Liver (tissue), 8 donors: ENCODE measurements at regions not wholly inside any gene's neighbourhood (a gene's known extent, or its start where the extent isn't known, plus 50 kb on each side); places are given as distances from the start of the nearest gene placed in this dataset.

Experiments used
- DNase-seq: peaks from one replicate; pipeline ENCODE4 v3.0.0-alpha.2; 2017; ENCODE audit warnings: low spot score
- H3K27ac ChIP-seq, 2 donors: one replicate each; pipeline ENCODE4 v1.7.0; 2013; ENCODE audit warnings: inconsistent platforms in 2 of 2, low read length in 2 of 2, control low read depth in 1 of 2, low read depth in 1 of 2, mild to moderate bottlenecking in 1 of 2
- H3K27me3 ChIP-seq, 4 donors: one replicate each; pipeline versions ENCODE4 v1.6.1 to v1.7.0; 2013; ENCODE audit warnings: low read length in 3 of 4, inconsistent platforms in 1 of 4, mild to moderate bottlenecking in 1 of 4, moderate library complexity in 1 of 4; ENCODE audit not compliant: control insufficient read depth in 4 of 4, insufficient read depth in 4 of 4
- H3K36me3 ChIP-seq, 4 donors: one replicate each; pipeline versions ENCODE4 v1.6.1 to v1.7.0; 2013; ENCODE audit warnings: low read length in 3 of 4, mild to moderate bottlenecking in 3 of 4, low read depth in 1 of 4, moderate library complexity in 1 of 4; ENCODE audit not compliant: control insufficient read depth in 4 of 4, insufficient read depth in 3 of 4
- H3K4me1 ChIP-seq, 4 donors: one replicate each; pipeline versions ENCODE4 v1.6.1 to v1.7.0; 2013; ENCODE audit warnings: low read length in 3 of 4, mild to moderate bottlenecking in 3 of 4, moderate library complexity in 1 of 4; ENCODE audit not compliant: control insufficient read depth in 4 of 4, insufficient read depth in 4 of 4
- H3K4me3 ChIP-seq, 3 donors: one replicate each; pipeline versions ENCODE4 v1.6.1 to v1.7.0; 2013; ENCODE audit warnings: low read length in 3 of 3, control low read depth in 1 of 3, low read depth in 1 of 3, mild to moderate bottlenecking in 1 of 3
- H3K9ac ChIP-seq, 2 donors: one replicate each; pipeline ENCODE4 v1.7.0; 2013; ENCODE audit warnings: low read length in 2 of 2, mild to moderate bottlenecking in 2 of 2, moderate library complexity in 2 of 2, control low read depth in 1 of 2, low read depth in 1 of 2
- H3K9me3 ChIP-seq, 4 donors: one replicate each; pipeline versions ENCODE4 v1.6.1 to v1.7.0; 2013; ENCODE audit warnings: low read length in 3 of 4; ENCODE audit not compliant: control insufficient read depth in 4 of 4
- CTCF ChIP-seq: fragments of 150-350 bp; IDR thresholded peaks from 2 replicates; pipeline ENCODE4 v1.5.1; 2017; ENCODE audit warnings: improper control_type of control experiment, low read depth, low read length; ENCODE audit not compliant: missing input control
- EGR1 ChIP-seq, 2 donors: IDR thresholded peaks; 2 replicates each; pipeline ENCODE4 v1.6.1; 2016 to 2018; ENCODE audit warnings: antibody characterized with exemption in 2 of 2, low read depth in 2 of 2
- FOXA1 ChIP-seq: IDR thresholded peaks from 2 replicates; pipeline ENCODE4 v1.6.1; 2016; ENCODE audit warnings: antibody characterized with exemption
- FOXA2 ChIP-seq: IDR thresholded peaks from 2 replicates; pipeline ENCODE4 v1.6.1; 2016; ENCODE audit warnings: antibody characterized with exemption
- GABPA ChIP-seq, 2 donors: IDR thresholded peaks in 1 of 2; conservative IDR thresholded peaks in 1 of 2; 2 replicates each; pipeline ENCODE4 v1.6.1; 2016; ENCODE audit warnings: antibody characterized with exemption in 2 of 2, mild to moderate bottlenecking in 1 of 2, moderate library complexity in 1 of 2
- HNF4A ChIP-seq, 2 donors: conservative IDR thresholded peaks; 2 replicates each; pipeline ENCODE4 v1.6.1; 2016; ENCODE audit warnings: antibody characterized with exemption in 2 of 2, mild to moderate bottlenecking in 2 of 2
- HNF4G ChIP-seq: IDR thresholded peaks from 2 replicates; pipeline ENCODE4 v1.6.1; 2016; ENCODE audit warnings: antibody characterized with exemption
- JUND ChIP-seq, 2 donors: IDR thresholded peaks; 2 replicates each; pipeline ENCODE4 v1.6.1; 2016; ENCODE audit warnings: antibody characterized with exemption in 2 of 2
- NR2F2 ChIP-seq: IDR thresholded peaks from 2 replicates; pipeline ENCODE4 v1.6.1; 2016; ENCODE audit warnings: antibody characterized with exemption
- RAD21 ChIP-seq, 2 donors: IDR thresholded peaks; 2 replicates each; pipeline ENCODE4 v1.6.1; 2016; ENCODE audit warnings: antibody characterized with exemption in 2 of 2, mild to moderate bottlenecking in 2 of 2
- REST ChIP-seq: IDR thresholded peaks from 2 replicates; pipeline ENCODE4 v1.6.1; 2016; ENCODE audit warnings: antibody characterized with exemption, mild to moderate bottlenecking
- SP1 ChIP-seq: IDR thresholded peaks from 2 replicates; pipeline ENCODE4 v1.6.1; 2018; ENCODE audit warnings: antibody characterized with exemption, mild to moderate bottlenecking
- TAF1 ChIP-seq: conservative IDR thresholded peaks from 2 replicates; pipeline ENCODE4 v1.6.1; 2016; ENCODE audit warnings: antibody characterized with exemption, mild to moderate bottlenecking
- YY1 ChIP-seq: IDR thresholded peaks from 2 replicates; pipeline ENCODE4 v1.6.1; 2016; ENCODE audit warnings: antibody characterized with exemption, mild to moderate bottlenecking
- ZBTB33 ChIP-seq: IDR thresholded peaks from 2 replicates; pipeline ENCODE4 v1.6.1; 2016; ENCODE audit warnings: antibody characterized with exemption
- whole genome bisulfite sequencing: extraction: QIAGEN DNeasy Blood & Tissue Kit; methylation state at CpG from one replicate; pipeline ENCODE4 v1.1.7; 2013; 5-methylcytosine and 5-hydroxymethylcytosine counted together
- TF ChIP-seq, protein P1 (sequence below): IDR thresholded peaks from 2 replicates; pipeline ENCODE4 v1.6.1; 2016; ENCODE audit warnings: antibody characterized with exemption
- donor health status: healthy.
- donor health status: healthy.
- donor health status: healthy.
- donor health status: healthy.
- donor health status: healthy.

DNA sequence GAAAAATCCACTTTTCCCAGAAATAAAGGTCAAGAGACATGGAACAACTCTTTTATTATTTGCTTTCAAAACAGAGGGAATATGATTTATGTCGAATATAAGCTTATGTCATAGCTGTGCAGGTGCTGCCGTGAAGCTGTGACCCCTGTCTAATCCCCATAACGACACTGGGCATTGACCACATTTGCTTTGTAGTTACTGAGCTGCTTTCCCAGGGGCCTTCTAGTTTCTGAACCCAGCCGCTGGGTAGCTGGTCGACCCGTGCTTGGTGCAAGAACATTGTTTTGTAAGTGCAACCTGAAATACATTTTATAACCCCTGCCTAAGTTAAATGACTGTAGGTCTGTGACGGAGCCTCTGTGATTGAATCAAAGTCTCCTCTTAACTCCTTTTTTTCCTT, 144.9 kb upstream of the HDAC9 start:
- Histone ChIP-seq H3K4me3 (no peak overlapping the region), H3K27ac (no peak overlapping the region), H3K9ac (no peak overlapping the region), H3K27me3 (no peaks in the 10 kb centered on the region), H3K36me3 (no peaks in the 10 kb centered on the region), H3K9me3 (no peaks in the 10 kb centered on the region), H3K4me1 (no peaks in the 10 kb centered on the region)
- WGBS: 72% methylated on average over 7 of the region's 7 CpGs
- TF ChIP-seq NR2F2 (no peak), EGR1 (IDR thresholded peaks at IDR 0.05; ENCODE audit: low read depth in 2 of 2) (no peak), ZBTB33 (no peak), HNF4A (conservative IDR thresholded peaks at IDR 0.05) (no peak), REST (no peak), FOXA1 (no peak), HNF4G (no peak), TAF1 (no peak)
- TF ChIP-seq, protein P1, sequence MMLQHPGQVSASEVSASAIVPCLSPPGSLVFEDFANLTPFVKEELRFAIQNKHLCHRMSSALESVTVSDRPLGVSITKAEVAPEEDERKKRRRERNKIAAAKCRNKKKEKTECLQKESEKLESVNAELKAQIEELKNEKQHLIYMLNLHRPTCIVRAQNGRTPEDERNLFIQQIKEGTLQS: no peak
- DNase-seq: no peak

- no peaks in the 10 kb centered on the region for H3K4me1 ChIP-seq
- no peak for TF ChIP-seq SP1
- TF ChIP-seq GABPA (IDR thresholded peaks at IDR 0.05 in 1 of 2, conservative IDR thresholded peaks at IDR 0.05 in 1 of 2): no peak
- no peak for TF ChIP-seq EGR1 (IDR thresholded peaks at IDR 0.05; ENCODE audit: low read depth in 2 of 2)
- TF ChIP-seq REST: no peak
- no peak for TF ChIP-seq HNF4G
- no peak for TF ChIP-seq NR2F2
- TF ChIP-seq ZBTB33: no peak
- no peak for TF ChIP-seq HNF4A (conservative IDR thresholded peaks at IDR 0.05)
- no peak for TF ChIP-seq FOXA2
- TF ChIP-seq JUND (IDR thresholded peaks at IDR 0.05): no peak
- TF ChIP-seq, protein P1: no peak
- no peak for TF ChIP-seq TAF1
- TF ChIP-seq YY1: no peak
- TF ChIP-seq RAD21 (IDR thresholded peaks at IDR 0.05): peak; percentile 72 to 76
- TF ChIP-seq CTCF: peak; percentile 59
Observed at GRCh38 chr7:18352339-18353255, 143.0 kb upstream of the HDAC9 start.

More at GRCh38 chr7:18352339-18353255, 143.0 kb upstream of the HDAC9 start:
- DNase-seq: no peak
- H3K9me3 ChIP-seq: no peaks in the 10 kb centered on the region
- no peak overlapping the region for H3K9ac ChIP-seq
- H3K4me3 ChIP-seq: no peak overlapping the region
- H3K36me3 ChIP-seq: no peaks in the 10 kb centered on the region
- H3K27me3 ChIP-seq: no peaks in the 10 kb centered on the region
- 60% methylated on average over 7 of the region's 7 CpGs for WGBS
- no peak overlapping the region for H3K27ac ChIP-seq
